HUES6 (cell line): ENCODE measurements at regions not wholly inside any gene's neighbourhood (a gene's known extent, or its start where the extent isn't known, plus 50 kb on each side); places are given as distances from the start of the nearest gene placed in this dataset.

Experiments
- H3K27ac ChIP-seq: 2 replicates; pipeline ENCODE4 v1.7.0; 2013; ENCODE audit warnings: low read depth, mild to moderate bottlenecking, low read length, inconsistent platforms
- H3K27me3 ChIP-seq: 2 replicates; pipeline ENCODE4 v1.6.1; 2013; ENCODE audit warnings: low read length; ENCODE audit not compliant: control insufficient read depth, insufficient read depth
- H3K36me3 ChIP-seq: 2 replicates; pipeline ENCODE4 v1.6.1; 2013; ENCODE audit warnings: low read length; ENCODE audit not compliant: control insufficient read depth, insufficient read depth
- H3K4me1 ChIP-seq: 2 replicates; pipeline ENCODE4 v1.6.1; 2013; ENCODE audit warnings: low read length; ENCODE audit not compliant: control insufficient read depth, insufficient read depth
- H3K4me3 ChIP-seq: 2 replicates; pipeline ENCODE4 v1.5.1; 2013; ENCODE audit warnings: low read depth, low read length
- H3K9ac ChIP-seq: one replicate; pipeline ENCODE4 v1.6.1; 2013; ENCODE audit warnings: mild to moderate bottlenecking, low read length
- H3K9me3 ChIP-seq: 2 replicates; pipeline ENCODE4 v1.6.1; 2013; ENCODE audit warnings: low read depth, low read length; ENCODE audit not compliant: control insufficient read depth, insufficient read depth

- no peak overlapping the region for H3K27ac ChIP-seq
- H3K9ac ChIP-seq: no peak overlapping the region
- 0 out of 2 replicates have a peak, but pooled peaks cover 8% of the 10 kb centered on the region for H3K4me1 ChIP-seq
Observed at GRCh38 chr10:60728056-60728455, 50.2 kb upstream of the CDK1 start.

GRCh38 chr10:60726257-60726656 is 52.0 kb upstream of the CDK1 start:
- Histone ChIP-seq H3K4me1 (0 out of 2 replicates have a peak, but pooled peaks cover 2% of the 10 kb centered on the region), H3K27ac (no peak overlapping the region), H3K27me3 (no peaks in the 10 kb centered on the region), H3K4me3 (no peak overlapping the region), H3K36me3 (no peaks in the 10 kb centered on the region), H3K9ac (no peak overlapping the region), H3K9me3 (no peaks in the 10 kb centered on the region)

More at GRCh38 chr10:60728056-60728455, 50.2 kb upstream of the CDK1 start:
- Histone ChIP-seq H3K4me3 (no peak overlapping the region), H3K27me3 (peaks cover 16% of the 10 kb centered on the region; the same call in 1 of the 2 replicates), H3K9me3 (no peaks in the 10 kb centered on the region), H3K36me3 (no peaks in the 10 kb centered on the region)

- no peak overlapping the region for H3K4me3 ChIP-seq
- no peak overlapping the region for H3K9ac ChIP-seq
- no peak overlapping the region for H3K27ac ChIP-seq
- H3K4me1 ChIP-seq: no peaks in the 10 kb centered on the region
- H3K9me3 ChIP-seq: no peaks in the 10 kb centered on the region
- H3K27me3 ChIP-seq: no peaks in the 10 kb centered on the region
- H3K36me3 ChIP-seq: no peaks in the 10 kb centered on the region
Observed at GRCh38 chr10:60722623-60723022, 55.7 kb upstream of the CDK1 start.

DNA sequence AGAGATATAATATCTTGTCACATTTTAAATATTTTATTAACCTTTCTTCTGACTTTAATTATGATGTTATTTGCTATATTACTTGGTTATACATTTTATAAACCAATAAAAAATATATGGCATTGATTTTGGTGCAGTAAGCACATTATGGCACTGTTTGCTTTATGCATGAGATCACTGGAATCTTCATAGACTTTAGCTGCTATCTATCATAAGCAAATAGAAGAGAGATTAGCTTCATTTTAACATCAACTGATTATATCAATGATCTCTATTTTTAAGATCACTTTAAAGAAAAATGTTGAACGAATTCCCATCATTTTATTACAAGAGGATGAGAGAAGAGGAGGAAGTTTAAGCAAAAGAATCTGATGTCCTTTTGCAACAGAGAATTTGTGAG is 58.6 kb upstream of the CDK1 start:
- Histone ChIP-seq H3K4me3 (no peak overlapping the region), H3K27me3 (no peaks in the 10 kb centered on the region), H3K36me3 (no peaks in the 10 kb centered on the region), H3K9ac (no peak overlapping the region), H3K4me1 (no peaks in the 10 kb centered on the region), H3K27ac (no peak overlapping the region), H3K9me3 (no peaks in the 10 kb centered on the region)

DNA sequence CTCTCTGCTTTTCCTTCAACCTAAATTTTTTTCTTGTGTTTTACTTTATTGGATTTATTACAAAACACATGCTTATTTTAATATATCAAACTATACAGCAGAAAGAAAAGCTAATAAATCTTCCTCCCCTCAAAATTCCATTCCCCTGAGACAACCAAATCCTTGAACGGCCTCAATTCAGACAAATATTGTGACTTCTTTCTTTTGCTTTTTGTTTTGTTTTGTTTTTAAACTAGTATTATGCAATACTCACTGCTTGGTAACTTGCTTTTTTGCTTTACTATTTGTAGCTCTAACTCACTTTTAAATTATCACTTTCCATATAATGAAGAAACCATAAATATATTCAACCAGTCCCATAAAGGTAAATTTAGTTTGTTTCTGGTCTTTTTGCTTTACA is 59.4 kb upstream of the CDK1 start:
- Histone ChIP-seq H3K4me3 (no peak overlapping the region), H3K27me3 (no peaks in the 10 kb centered on the region), H3K9me3 (no peaks in the 10 kb centered on the region), H3K9ac (no peak overlapping the region), H3K36me3 (no peaks in the 10 kb centered on the region), H3K27ac (no peak overlapping the region), H3K4me1 (no peaks in the 10 kb centered on the region)

- Histone ChIP-seq H3K9me3 (no peaks in the 10 kb centered on the region), H3K9ac (no peak overlapping the region), H3K27me3 (no peaks in the 10 kb centered on the region), H3K27ac (peak overlapping the region; percentile 22; the same call in 1 of the 2 replicates), H3K4me1 (no peaks in the 10 kb centered on the region), H3K36me3 (no peaks in the 10 kb centered on the region), H3K4me3 (no peak overlapping the region)
Observed at GRCh38 chr10:60717852-60718251, 60.4 kb upstream of the CDK1 start.

DNA sequence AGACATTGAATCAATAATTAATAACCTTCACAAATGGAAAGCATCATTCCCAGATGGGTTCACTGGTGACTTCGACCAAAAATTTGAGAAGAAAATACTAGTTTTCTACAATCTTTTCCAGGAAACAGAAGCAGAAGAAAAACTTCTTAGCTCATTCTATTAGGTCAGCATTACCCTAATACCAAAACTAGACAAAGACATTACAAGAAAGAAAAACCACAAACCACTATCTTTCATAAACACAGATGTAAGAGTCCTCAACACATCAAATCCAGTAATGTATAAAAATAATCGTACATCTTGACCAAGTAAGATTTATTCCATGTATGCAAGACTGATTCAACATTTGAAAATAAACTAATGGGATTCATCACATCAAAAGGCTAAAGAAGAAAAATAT is 64.0 kb upstream of the CDK1 start:
- H3K27me3 ChIP-seq: no peaks in the 10 kb centered on the region
- H3K4me1 ChIP-seq: no peaks in the 10 kb centered on the region
- H3K36me3 ChIP-seq: no peaks in the 10 kb centered on the region
- H3K9me3 ChIP-seq: peaks cover 7% of the 10 kb centered on the region; the same call in 1 of the 2 replicates
- H3K9ac ChIP-seq: no peak overlapping the region
- H3K27ac ChIP-seq: no peak overlapping the region
- no peak overlapping the region for H3K4me3 ChIP-seq

DNA sequence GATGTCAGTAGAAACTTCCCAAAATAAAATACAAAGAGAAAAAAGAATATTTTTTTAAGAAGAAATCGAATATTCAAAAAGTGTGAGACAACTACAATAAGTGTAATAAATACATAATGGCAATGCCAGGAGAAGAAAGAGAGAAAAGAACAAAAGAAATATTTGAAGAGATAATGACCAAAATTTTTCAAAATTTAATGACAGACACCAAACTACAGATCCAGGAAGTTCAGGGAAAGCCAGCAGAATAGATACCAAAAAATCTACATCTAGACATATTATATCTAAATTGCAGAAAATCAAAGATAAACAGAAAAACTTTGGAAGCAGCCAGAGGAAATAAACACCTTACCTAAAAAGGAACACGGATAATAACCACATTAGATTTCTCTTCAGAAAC is 66.8 kb upstream of the CDK1 start:
- no peaks in the 10 kb centered on the region for H3K36me3 ChIP-seq
- H3K9me3 ChIP-seq: peaks cover 12% of the 10 kb centered on the region; the same call in 1 of the 2 replicates
- no peak overlapping the region for H3K27ac ChIP-seq
- no peaks in the 10 kb centered on the region for H3K27me3 ChIP-seq
- H3K9ac ChIP-seq: no peak overlapping the region
- no peaks in the 10 kb centered on the region for H3K4me1 ChIP-seq
- H3K4me3 ChIP-seq: no peak overlapping the region

DNA sequence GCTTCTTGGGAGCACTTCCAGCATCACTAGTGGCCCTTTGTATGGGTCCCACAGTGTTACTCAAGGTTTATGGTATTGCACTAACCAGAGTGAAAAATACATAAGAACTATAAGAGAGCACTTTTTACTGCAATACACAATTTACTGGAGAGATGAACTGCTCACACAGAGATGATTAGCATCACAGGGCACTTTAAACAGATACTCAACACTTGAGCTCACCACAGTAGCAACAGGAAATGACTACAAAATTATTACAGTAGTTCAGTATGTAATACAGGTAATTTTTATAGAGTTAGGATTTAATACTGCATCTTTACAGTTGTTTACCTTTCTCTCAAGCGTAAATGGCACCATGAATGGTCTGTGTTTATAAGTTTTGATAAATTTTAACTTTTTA is 68.2 kb upstream of the CDK1 start:
- H3K4me1 ChIP-seq: no peaks in the 10 kb centered on the region
- H3K9ac ChIP-seq: no peak overlapping the region
- no peaks in the 10 kb centered on the region for H3K27me3 ChIP-seq
- H3K9me3 ChIP-seq: peaks cover 16% of the 10 kb centered on the region
- no peaks in the 10 kb centered on the region for H3K36me3 ChIP-seq
- no peak overlapping the region for H3K27ac ChIP-seq
- H3K4me3 ChIP-seq: no peak overlapping the region

- Histone ChIP-seq H3K9ac (no peak overlapping the region), H3K27me3 (no peaks in the 10 kb centered on the region), H3K27ac (no peak overlapping the region), H3K9me3 (peaks cover 16% of the 10 kb centered on the region), H3K4me1 (no peaks in the 10 kb centered on the region; the same call in 1 of the 2 replicates), H3K4me3 (no peak overlapping the region), H3K36me3 (no peaks in the 10 kb centered on the region)
Observed at GRCh38 chr10:60708666-60709065, 69.6 kb upstream of the CDK1 start.

- Histone ChIP-seq H3K9me3 (peaks cover 16% of the 10 kb centered on the region), H3K27ac (no peak overlapping the region), H3K27me3 (no peaks in the 10 kb centered on the region), H3K9ac (no peak overlapping the region), H3K36me3 (no peaks in the 10 kb centered on the region), H3K4me3 (no peak overlapping the region), H3K4me1 (no peaks in the 10 kb centered on the region; the same call in 1 of the 2 replicates)
Observed at GRCh38 chr10:60707841-60708240, 70.4 kb upstream of the CDK1 start.

- Histone ChIP-seq H3K4me1 (no peaks in the 10 kb centered on the region; the same call in 1 of the 2 replicates), H3K36me3 (no peaks in the 10 kb centered on the region), H3K27me3 (no peaks in the 10 kb centered on the region), H3K9ac (no peak overlapping the region), H3K4me3 (no peak overlapping the region), H3K9me3 (peaks cover 14% of the 10 kb centered on the region), H3K27ac (no peak overlapping the region)
Observed at GRCh38 chr10:60706146-60706545, 72.1 kb upstream of the CDK1 start.
